H1 (cell line): ENCODE measurements at regions not wholly inside any gene's neighbourhood (a gene's known extent, or its start where the extent isn't known, plus 50 kb on each side); places are given as distances from the start of the nearest gene placed in this dataset.

Experiments used
- CTCF ChIA-PET: fragments of 300-600 bp; sonication (Branson Sonifier 250); formaldehyde crosslinking; loops from one replicate; lab custom pipeline; 2021; ENCODE audit not compliant: partially characterized antibody; lab: Charles Lee
- POLR2A ChIA-PET: fragments of 300-600 bp; sonication (Branson Sonifier 250); formaldehyde crosslinking; loops from one replicate; lab custom pipeline; 2021; ENCODE audit warnings: inconsistent platforms; ENCODE audit not compliant: partially characterized antibody; lab: Charles Lee
- DNase-seq, 2 experiments: peaks; one replicate each; pipeline versions ENCODE4 v3.0.0 to v3.0.0-alpha.2; 2010 to 2022; ENCODE audit warnings: low spot score in 2 of 2, low read depth in 1 of 2, mixed read lengths in 1 of 2
- FAIRE-seq: peaks from 2 replicates; lab custom pipeline; 2011; peaks lifted over from hg19 to GRCh38; lab: Jason Lieb, UNC
- H2AFZ ChIP-seq: 2 replicates; pipeline ENCODE4 v1.8.1; 2012; ENCODE audit warnings: low read length, inconsistent platforms
- H2AK5ac ChIP-seq: 2 replicates; pipeline ENCODE4 v1.6.1; 2013; ENCODE audit warnings: low read depth, low read length
- H2BK120ac ChIP-seq: replicated peaks from 2 replicates; pipeline ENCODE3; 2013; ENCODE audit warnings: low read depth, low read length, inconsistent platforms
- H2BK12ac ChIP-seq: 2 replicates; pipeline ENCODE4 v1.6.1; 2013; ENCODE audit warnings: low read depth, low read length
- H2BK15ac ChIP-seq: 2 replicates; pipeline ENCODE4 v1.6.1; 2013; ENCODE audit warnings: low read length
- H2BK20ac ChIP-seq: 2 replicates; pipeline ENCODE4 v1.6.1; 2013; ENCODE audit warnings: low read length
- H2BK5ac ChIP-seq: 2 replicates; pipeline ENCODE4 v1.6.1; 2013; ENCODE audit warnings: low read depth, low read length
- H3K14ac ChIP-seq: 2 replicates; pipeline ENCODE4 v1.6.1; 2013; ENCODE audit warnings: inconsistent platforms; ENCODE audit not compliant: insufficient read length
- H3K18ac ChIP-seq: 2 replicates; pipeline ENCODE4 v1.6.1; 2013; ENCODE audit warnings: low read length; ENCODE audit errors: extremely low read depth
- H3K23ac ChIP-seq: 2 replicates; pipeline ENCODE4 v1.6.1; 2013; ENCODE audit warnings: inconsistent platforms; ENCODE audit not compliant: insufficient read length
- H3K23me2 ChIP-seq: 2 replicates; pipeline ENCODE4 v1.6.1; 2013; ENCODE audit warnings: low read depth, low read length
- H3K27ac ChIP-seq: 2 replicates; pipeline ENCODE4 v1.6.1; 2011; ENCODE audit warnings: low read depth, low read length, inconsistent platforms
- H3K27me3 ChIP-seq, 4 experiments: replicated peaks in 1 of 4; 1 replicate in 1 of 4; 2 replicates in 3 of 4; pipeline versions ENCODE4 v1.6.1 to v1.8.1; 2011 to 2013; ENCODE audit warnings: low read length in 3 of 4, mild to moderate bottlenecking in 3 of 4, inconsistent platforms in 2 of 4, mixed read lengths in 2 of 4, moderate library complexity in 1 of 4; ENCODE audit not compliant: control insufficient read depth in 3 of 4, insufficient read depth in 3 of 4; ENCODE audit errors: extremely low read depth in 1 of 4
- H3K36me3 ChIP-seq, 4 experiments: 2 replicates each; pipeline versions ENCODE4 v1.6.1 to v1.8.1; 2011 to 2013; ENCODE audit warnings: mild to moderate bottlenecking in 4 of 4, low read length in 3 of 4, moderate library complexity in 2 of 4, control low read depth in 1 of 4, inconsistent platforms in 1 of 4; ENCODE audit not compliant: insufficient read depth in 4 of 4, control insufficient read depth in 2 of 4
- H3K4ac ChIP-seq: replicated peaks from 2 replicates; pipeline ENCODE3; 2013; ENCODE audit warnings: low read length, low read depth, mixed read lengths, inconsistent platforms; ENCODE audit not compliant: insufficient read length
- H3K4me1 ChIP-seq, 4 experiments: replicated peaks in 1 of 4; 1 replicate in 1 of 4; 2 replicates in 3 of 4; pipeline versions ENCODE4 v1.6.1 to v1.8.1; 2011 to 2013; ENCODE audit warnings: low read length in 3 of 4, inconsistent platforms in 2 of 4, mixed read lengths in 1 of 4; ENCODE audit not compliant: insufficient read depth in 4 of 4, control insufficient read depth in 3 of 4
- H3K4me2 ChIP-seq, 2 experiments: 2 replicates each; pipeline versions ENCODE4 v1.6.1 to v1.8.1; 2011 to 2013; ENCODE audit warnings: low read depth in 2 of 2, low read length in 2 of 2, control low read depth in 1 of 2, inconsistent platforms in 1 of 2, mild to moderate bottlenecking in 1 of 2; ENCODE audit not compliant: insufficient read depth in 1 of 2
- H3K4me3 ChIP-seq, 4 experiments: fragments of 200-600, 300-600 bp in 1 of 4; sonication (generic), shearing (Covaris generic), sonication (Bioruptor Twin) in 1 of 4; 2 replicates each; pipeline versions ENCODE4 v1.5.1 to v1.8.1; 2011 to 2016; ENCODE audit warnings: low read length in 4 of 4, low read depth in 3 of 4, control low read depth in 2 of 4, inconsistent platforms in 2 of 4, mild to moderate bottlenecking in 2 of 4, mixed read lengths in 1 of 4, moderate library complexity in 1 of 4; ENCODE audit not compliant: insufficient read depth in 2 of 4; ENCODE audit errors: extremely low read depth in 1 of 4
- H3K56ac ChIP-seq: replicated peaks from 2 replicates; pipeline ENCODE3; 2013; ENCODE audit warnings: low read depth, mild to moderate bottlenecking, mixed read lengths, low read length, inconsistent platforms; ENCODE audit not compliant: insufficient read length
- H3K79me1 ChIP-seq: 2 replicates; pipeline ENCODE4 v1.6.1; 2013; ENCODE audit warnings: low read depth, low read length, control low read depth
- H3K79me2 ChIP-seq, 2 experiments: 2 replicates each; pipeline versions ENCODE4 v1.6.1 to v1.8.1; 2012 to 2013; ENCODE audit warnings: low read length in 2 of 2, mild to moderate bottlenecking in 2 of 2, inconsistent platforms in 1 of 2; ENCODE audit not compliant: insufficient read depth in 2 of 2, control insufficient read depth in 1 of 2
- H3K9ac ChIP-seq, 4 experiments: replicated peaks in 1 of 4; 1 replicate in 1 of 4; 2 replicates in 3 of 4; pipeline versions ENCODE4 v1.6.1 to v1.8.1; 2011 to 2013; ENCODE audit warnings: low read depth in 3 of 4, low read length in 3 of 4, control low read depth in 2 of 4, mild to moderate bottlenecking in 2 of 4, moderate library complexity in 2 of 4, inconsistent platforms in 1 of 4; ENCODE audit errors: extremely low read depth in 1 of 4
- H3K9me3 ChIP-seq, 2 experiments: 2 replicates each; pipeline versions ENCODE4 v1.6.1 to v1.8.1; 2012 to 2013; ENCODE audit warnings: mild to moderate bottlenecking in 2 of 2, moderate library complexity in 2 of 2, control low read depth in 1 of 2, inconsistent platforms in 1 of 2, low read depth in 1 of 2, low read length in 1 of 2, mixed read lengths in 1 of 2; ENCODE audit not compliant: insufficient read depth in 2 of 2
- H4K20me1 ChIP-seq, 2 experiments: replicated peaks in 1 of 2; 2 replicates each; pipeline versions ENCODE3 to v1.8.1; 2011 to 2013; ENCODE audit warnings: inconsistent platforms in 2 of 2, low read length in 2 of 2, mild to moderate bottlenecking in 1 of 2; ENCODE audit not compliant: insufficient read depth in 2 of 2, control insufficient read depth in 1 of 2
- H4K5ac ChIP-seq: 2 replicates; pipeline ENCODE4 v1.6.1; 2013; ENCODE audit warnings: low read length, low read depth, mixed read lengths, inconsistent platforms; ENCODE audit not compliant: insufficient read length
- H4K8ac ChIP-seq: 2 replicates; pipeline ENCODE4 v1.8.0; 2013; ENCODE audit warnings: mild to moderate bottlenecking, moderate library complexity, low read length, inconsistent platforms; ENCODE audit not compliant: insufficient read depth; ENCODE audit errors: extremely low read depth
- H4K91ac ChIP-seq: replicated peaks from 2 replicates; pipeline ENCODE3; 2013; ENCODE audit warnings: low read length, mixed read lengths, inconsistent platforms; ENCODE audit not compliant: insufficient read length
- BACH1 ChIP-seq: IDR thresholded peaks from 2 replicates; pipeline ENCODE4 v1.6.1; 2012; ENCODE audit warnings: low read length, improper control_type of control experiment
- HDAC6 ChIP-seq: IDR thresholded peaks from one replicate; pipeline ENCODE4 v1.7.1; 2012; ENCODE audit warnings: low read depth, mild to moderate bottlenecking, inconsistent platforms, low read length, moderate library complexity
- KDM5A ChIP-seq: fragments of 200-600 bp; IDR thresholded peaks from 2 replicates; pipeline ENCODE4 v1.7.1; 2012; ENCODE audit warnings: mild to moderate bottlenecking, low read length, inconsistent platforms, mixed read lengths
- RFX5 ChIP-seq: IDR thresholded peaks from 2 replicates; pipeline ENCODE4 v1.6.1; 2011; ENCODE audit warnings: low read depth, low read length, improper control_type of control experiment, borderline replicate concordance
- TAF1 ChIP-seq: IDR thresholded peaks from 2 replicates; pipeline ENCODE4 v1.6.1; 2011; ENCODE audit warnings: mild to moderate bottlenecking, low read depth, low read length
- WGBS, 2 experiments: shearing (Covaris generic) in 1 of 2; methylation state at CpG; one replicate each; pipeline versions ENCODE4 v1.1.6 to v1.1.7; 2013 to 2015; ENCODE audit warnings: low lambda C conversion rate in 2 of 2, mixed read lengths in 2 of 2, inconsistent platforms in 1 of 2, low coverage in 1 of 2, missing lambda C conversion rate in 1 of 2; ENCODE audit not compliant: insufficient replicate concordance in 2 of 2, insufficient coverage in 1 of 2, insufficient read length in 1 of 2; ENCODE audit errors: extremely low coverage in 1 of 2, missing lambda C conversion rate in 1 of 2; 5-methylcytosine and 5-hydroxymethylcytosine counted together

GRCh38 chr5:14054111-14054854, 88.9 kb upstream of the TRIO start:
- Histone ChIP-seq H3K27me3 (no peaks in the 10 kb centered on the region), H2BK20ac (no peak overlapping the region), H3K4me3 (no peak overlapping the region), H3K36me3 (no peaks in the 10 kb centered on the region), H2AK5ac (no peak overlapping the region), H3K18ac (no peak overlapping the region), H3K27ac (no peak overlapping the region), H2BK15ac (no peak overlapping the region), H3K14ac (no peak overlapping the region), H3K23ac (no peak overlapping the region), H3K4me1 (no peaks in the 10 kb centered on the region), H4K5ac (no peak overlapping the region), H4K20me1 (no peaks in the 10 kb centered on the region), H2BK5ac (no peak overlapping the region), H2AFZ (no peak overlapping the region), H3K9ac (no peak overlapping the region), H3K23me2 (no peaks in the 10 kb centered on the region), H2BK120ac (no peak overlapping the region), H2BK12ac (no peak overlapping the region), H3K56ac (no peak overlapping the region), H3K4ac (no peak overlapping the region), H3K79me2 (no peaks in the 10 kb centered on the region; a peak in 1 of 4 replicates), H4K8ac (no peak overlapping the region), H3K9me3 (no peaks in the 10 kb centered on the region), H4K91ac (no peak overlapping the region), H3K79me1 (no peaks in the 10 kb centered on the region), H3K4me2 (no peak overlapping the region)
- FAIRE-seq (no peak), DNase-seq (no peak)
- TF ChIP-seq BACH1: no peak
- no peak for TF ChIP-seq TAF1
- no peak for TF ChIP-seq KDM5A
- TF ChIP-seq HDAC6: no peak
- no peak for TF ChIP-seq RFX5
- 84% methylated on average over 9 of the region's 9 CpGs; no CpG with 5 or more reads in 1 of the 2 experiments for WGBS, 2 experiments
- POLR2A ChIA-PET: no interaction called here
- CTCF ChIA-PET: interaction anchor here (0.9 to 1.4 kb wide), 4 partner anchors 9 to 54 kb away, joined by 3 to 6 read pairs (median 3); no protein-coding TSS in a partner anchor
